Choroid plexus epithelial cell (primary cell): ENCODE measurements at regions not wholly inside any gene's neighbourhood (a gene's known extent, or its start where the extent isn't known, plus 50 kb on each side); places are given as distances from the start of the nearest gene placed in this dataset.

ENCODE experiments used
- DNase-seq: peaks from one replicate; pipeline ENCODE4 v3.0.0-alpha.2; 2010; ENCODE audit warnings: low read depth
- H3K4me3 ChIP-seq: 2 replicates; pipeline ENCODE4 v1.5.1; 2011; ENCODE audit warnings: low read depth, mild to moderate bottlenecking, control low read depth, low read length, moderate library complexity
- CTCF ChIP-seq: conservative IDR thresholded peaks from 2 replicates; pipeline ENCODE4 v1.5.1; 2011; ENCODE audit warnings: low read depth, mild to moderate bottlenecking, control low read depth, inconsistent platforms, low read length, moderate library complexity

DNA sequence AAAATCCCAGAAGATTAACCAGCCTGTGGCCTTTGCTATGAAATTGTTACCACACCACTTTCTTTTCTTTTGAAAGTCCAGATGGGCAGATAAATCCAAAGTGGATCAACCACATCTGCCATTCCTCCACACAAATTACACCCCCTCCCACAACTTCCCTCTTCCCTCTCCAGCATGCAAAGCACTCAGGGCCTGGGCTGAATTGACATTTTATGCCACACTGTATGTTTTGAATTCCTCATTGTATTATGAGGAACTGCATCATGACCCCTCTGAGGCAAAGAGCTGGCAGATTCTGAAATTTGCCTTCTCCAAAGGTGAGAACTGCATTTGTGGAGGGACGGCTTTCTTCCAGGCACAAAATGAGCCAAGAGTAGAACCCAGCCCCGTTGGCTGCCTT is 589.2 kb upstream of the KLF4 start:
- no peak overlapping the region for H3K4me3 ChIP-seq
- no peak for DNase-seq
- no peak for TF ChIP-seq CTCF

DNA sequence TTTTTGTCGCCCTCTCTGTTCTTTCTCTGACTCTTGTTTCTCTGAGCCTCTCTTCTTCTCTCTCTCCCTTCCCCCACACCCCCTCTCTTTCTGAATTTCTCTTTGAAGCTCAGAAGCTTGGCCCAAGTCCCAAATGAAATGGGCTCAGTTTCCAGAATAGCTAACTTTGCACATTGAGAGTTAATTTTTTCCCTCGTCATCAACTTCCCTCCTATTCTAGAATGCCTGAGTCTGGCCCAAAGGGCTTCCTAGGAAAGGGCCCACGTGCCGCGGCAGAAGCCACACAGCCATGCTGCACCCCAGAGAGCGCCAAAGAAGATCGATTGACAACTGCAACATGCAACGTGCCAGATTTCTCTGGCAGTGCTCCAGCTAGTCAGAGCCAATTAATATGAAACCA is 588.8 kb upstream of the KLF4 start:
- no peak for DNase-seq
- no peak overlapping the region for H3K4me3 ChIP-seq
- no peak for TF ChIP-seq CTCF

- DNase-seq: no peak
- no peak for TF ChIP-seq CTCF
- H3K4me3 ChIP-seq: no peak overlapping the region
Measured at GRCh38 chr9:108077556-108077955, 588.0 kb upstream of the KLF4 start.

DNA sequence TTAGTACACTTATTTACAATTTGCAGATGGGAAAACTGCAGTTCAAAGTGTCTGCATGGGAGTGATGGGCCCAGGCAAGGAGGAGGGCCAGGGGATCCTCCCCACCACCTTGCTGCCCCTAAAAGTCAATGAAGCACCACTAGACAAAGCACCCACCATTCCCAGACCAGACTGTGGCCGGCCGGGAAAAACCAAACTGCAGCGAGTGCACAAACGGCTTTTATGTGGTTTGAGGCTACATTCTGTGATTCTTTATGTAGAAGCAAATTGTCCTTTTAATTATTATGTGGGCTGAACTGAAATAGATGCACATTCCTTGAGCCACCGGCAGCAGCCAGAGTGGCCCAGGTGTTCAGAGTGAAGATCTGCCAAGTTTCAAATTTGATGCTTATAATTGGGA is 585.3 kb upstream of the KLF4 start:
- no peak for TF ChIP-seq CTCF
- no peak overlapping the region for H3K4me3 ChIP-seq
- DNase-seq: no peak

- DNase-seq: no peak
- H3K4me3 ChIP-seq: no peak overlapping the region
- no peak for TF ChIP-seq CTCF
Measured at GRCh38 chr9:108073823-108074222, 584.3 kb upstream of the KLF4 start.

DNA sequence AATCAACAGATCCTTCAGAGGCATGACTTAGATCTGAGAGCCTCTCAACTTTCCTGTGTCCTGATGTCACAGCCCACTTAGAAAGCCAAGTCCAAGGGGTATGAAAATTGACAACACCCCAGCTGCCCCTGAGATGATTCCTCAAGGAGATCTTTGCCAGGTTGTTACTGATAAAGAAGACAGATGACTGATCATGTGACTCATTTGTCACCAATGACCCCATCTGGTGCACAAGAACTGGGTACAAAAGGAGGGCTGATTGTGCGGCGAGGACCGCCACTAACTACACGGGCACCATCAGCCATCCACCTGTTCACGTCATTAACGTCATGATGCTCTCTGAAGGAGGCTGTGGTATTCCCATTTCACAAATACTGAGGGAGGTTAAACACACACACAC is 583.2 kb upstream of the KLF4 start:
- no peak overlapping the region for H3K4me3 ChIP-seq
- no peak for TF ChIP-seq CTCF
- DNase-seq: no peak

DNA sequence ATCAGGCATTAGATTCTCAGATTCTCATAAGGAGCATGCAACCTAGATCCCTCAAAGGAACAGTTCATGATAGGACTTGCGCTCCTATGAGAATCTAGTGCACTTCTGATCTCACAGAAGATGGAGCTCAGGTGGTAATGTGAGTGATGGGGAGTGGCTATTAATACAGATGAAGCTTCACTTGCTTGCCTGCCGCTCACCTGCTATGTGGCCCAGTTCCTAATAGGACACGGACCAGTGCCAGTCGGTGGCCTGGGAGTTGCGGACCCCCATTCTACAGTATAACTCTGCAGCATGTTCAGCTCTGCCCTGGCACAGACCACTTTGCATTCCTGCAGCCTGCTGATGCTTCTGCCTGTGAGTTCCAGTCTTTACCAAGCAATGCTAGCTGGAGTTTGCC is 581.3 kb upstream of the KLF4 start:
- H3K4me3 ChIP-seq: no peak overlapping the region
- no peak for DNase-seq
- no peak for TF ChIP-seq CTCF
